ENCODE measurements at regions not wholly inside any gene's neighbourhood (a gene's known extent, or its start where the extent isn't known, plus 50 kb on each side); places are given as distances from the start of the nearest gene placed in this dataset.
A peak's percentile ranks its signal among the peaks of the same experiment; 100 is the strongest.

DNA sequence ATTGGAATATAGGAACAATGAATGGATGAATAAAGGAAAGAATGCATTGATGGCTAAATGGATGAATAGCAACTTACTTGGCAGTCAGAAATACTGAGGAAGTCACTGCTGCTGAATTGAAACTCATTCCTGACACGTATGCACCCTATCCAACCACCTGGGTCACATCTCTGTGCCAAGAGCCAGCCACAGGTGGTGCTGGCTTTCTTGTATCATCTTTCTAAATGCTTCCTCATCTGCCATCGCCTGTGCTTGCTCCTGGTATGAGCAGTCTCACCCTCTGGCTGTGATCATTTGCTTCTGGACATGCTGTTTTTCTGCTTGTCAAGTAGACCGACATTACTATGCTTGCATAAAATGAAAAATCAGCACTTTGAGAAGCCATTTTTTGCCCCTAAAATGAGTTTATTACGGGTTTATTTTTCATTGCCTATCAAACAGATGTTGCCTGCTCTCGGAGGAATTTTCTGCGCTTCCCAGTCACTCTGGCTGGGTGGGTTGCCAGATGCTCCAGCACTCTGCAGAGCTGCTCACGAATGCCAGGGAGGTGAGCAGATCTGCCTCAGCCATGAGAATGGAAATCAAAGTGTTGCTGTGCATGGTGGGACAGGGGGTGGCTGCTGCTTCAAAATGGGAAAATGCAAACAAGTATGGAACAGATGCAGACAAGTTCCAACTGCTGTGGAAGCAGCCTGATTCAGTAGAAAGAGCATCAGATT lies 1349.6 kb upstream of the CDH8 start:
- H3K27ac ChIP-seq (ENCODE audit: low read length): no peak overlapping the region
- no peaks in the 10 kb centered on the region for H3K36me3 ChIP-seq (ENCODE audit: insufficient read depth, low read length)
- H4K20me1 ChIP-seq (ENCODE audit: insufficient read depth, low read depth, low read length): no peaks in the 10 kb centered on the region
- H3K9ac ChIP-seq (ENCODE audit: low read length): no peak overlapping the region
- DNase-seq: no peak
- no peaks in the 10 kb centered on the region for H3K27me3 ChIP-seq (ENCODE audit: low read length)
- H3K4me3 ChIP-seq (ENCODE audit: low read length): no peak overlapping the region
- no peaks in the 10 kb centered on the region for H3K79me2 ChIP-seq (ENCODE audit: low read length)
- H3K4me2 ChIP-seq (ENCODE audit: low read depth, low read length, poor library complexity, severe bottlenecking): no peak overlapping the region
- H3K9me3 ChIP-seq (ENCODE audit: low read length): no peaks in the 10 kb centered on the region
- H3K9me2 ChIP-seq (replicated peaks; ENCODE audit: insufficient read depth, low read length): no peaks in the 10 kb centered on the region
- H3K4me1 ChIP-seq (ENCODE audit: low read length): no peaks in the 10 kb centered on the region
- no peak overlapping the region for H2AFZ ChIP-seq (ENCODE audit: low read length)

DNA sequence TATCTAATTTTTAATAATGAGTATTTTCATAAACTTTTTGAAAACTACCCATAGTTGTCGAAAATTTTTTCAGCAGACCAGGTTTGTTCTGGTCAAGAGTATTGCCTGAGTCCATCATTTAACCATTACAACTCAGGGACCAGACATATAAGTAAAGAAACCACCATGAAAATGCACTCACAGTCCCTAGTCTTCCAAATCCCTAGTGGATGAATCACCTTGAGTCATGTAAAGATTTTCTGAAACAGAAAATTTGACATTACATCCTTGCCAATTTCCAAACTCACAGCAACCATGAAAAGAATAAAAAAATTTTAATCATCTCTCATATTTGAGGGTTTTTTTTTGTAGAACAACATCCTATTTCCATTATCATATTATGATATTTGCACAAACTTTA lies 1337.5 kb upstream of the CDH8 start:
- H3K4me1 ChIP-seq (ENCODE audit: low read length): no peaks in the 10 kb centered on the region
- no peaks in the 10 kb centered on the region for H3K79me2 ChIP-seq (ENCODE audit: low read length)
- no peaks in the 10 kb centered on the region for H4K20me1 ChIP-seq (ENCODE audit: insufficient read depth, low read depth, low read length)
- DNase-seq: no peak
- no peaks in the 10 kb centered on the region for H3K9me3 ChIP-seq (ENCODE audit: low read length)
- no peaks in the 10 kb centered on the region for H3K36me3 ChIP-seq (ENCODE audit: insufficient read depth, low read length)
- no peak overlapping the region for H3K27ac ChIP-seq (ENCODE audit: low read length)
- H3K4me2 ChIP-seq (ENCODE audit: low read depth, low read length, poor library complexity, severe bottlenecking): no peak overlapping the region
- H3K4me3 ChIP-seq (ENCODE audit: low read length): no peak overlapping the region
- H2AFZ ChIP-seq (ENCODE audit: low read length): no peak overlapping the region
- H3K27me3 ChIP-seq (ENCODE audit: low read length): no peaks in the 10 kb centered on the region
- no peaks in the 10 kb centered on the region for H3K9me2 ChIP-seq (replicated peaks; ENCODE audit: insufficient read depth, low read length)
- H3K9ac ChIP-seq (ENCODE audit: low read length): no peak overlapping the region

GRCh38 chr16:63372815-63373214 lies 1336.6 kb upstream of the CDH8 start:
- Histone ChIP-seq H3K9me3 (ENCODE audit: low read length) (no peaks in the 10 kb centered on the region), H3K9me2 (replicated peaks; ENCODE audit: insufficient read depth, low read length) (no peaks in the 10 kb centered on the region), H3K4me2 (ENCODE audit: low read depth, low read length, poor library complexity, severe bottlenecking) (no peak overlapping the region), H3K4me1 (ENCODE audit: low read length) (no peaks in the 10 kb centered on the region), H3K9ac (ENCODE audit: low read length) (no peak overlapping the region), H3K27ac (ENCODE audit: low read length) (no peak overlapping the region), H3K36me3 (ENCODE audit: insufficient read depth, low read length) (no peaks in the 10 kb centered on the region), H3K27me3 (ENCODE audit: low read length) (no peaks in the 10 kb centered on the region), H3K4me3 (ENCODE audit: low read length) (no peak overlapping the region), H4K20me1 (ENCODE audit: insufficient read depth, low read depth, low read length) (no peaks in the 10 kb centered on the region), H2AFZ (ENCODE audit: low read length) (no peak overlapping the region), H3K79me2 (ENCODE audit: low read length) (no peaks in the 10 kb centered on the region)
- no peak for DNase-seq

DNA sequence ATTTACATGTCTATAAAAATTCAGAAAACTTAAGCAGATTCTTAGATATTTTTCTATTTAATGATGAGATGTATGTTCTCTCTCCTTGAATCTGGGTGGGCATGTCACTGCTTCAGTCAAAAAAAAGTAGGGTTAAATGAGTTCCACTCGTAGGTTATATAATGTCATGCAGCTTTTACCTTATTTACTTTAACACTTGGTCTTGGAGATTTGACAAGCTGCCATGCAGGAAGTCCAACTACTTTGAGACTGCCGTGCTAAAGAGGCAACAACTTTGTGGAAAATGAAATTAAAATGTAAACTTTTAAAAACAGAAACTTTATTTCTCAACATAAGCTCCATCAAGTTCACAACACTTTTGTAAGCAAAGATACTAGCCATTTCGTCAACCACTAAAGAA lies 1336.0 kb upstream of the CDH8 start:
- H3K9me3 ChIP-seq (ENCODE audit: low read length): no peaks in the 10 kb centered on the region
- no peaks in the 10 kb centered on the region for H3K36me3 ChIP-seq (ENCODE audit: insufficient read depth, low read length)
- no peak overlapping the region for H3K27ac ChIP-seq (ENCODE audit: low read length)
- no peaks in the 10 kb centered on the region for H3K27me3 ChIP-seq (ENCODE audit: low read length)
- H3K9me2 ChIP-seq (replicated peaks; ENCODE audit: insufficient read depth, low read length): no peaks in the 10 kb centered on the region
- H3K4me1 ChIP-seq (ENCODE audit: low read length): no peaks in the 10 kb centered on the region
- no peaks in the 10 kb centered on the region for H3K79me2 ChIP-seq (ENCODE audit: low read length)
- H2AFZ ChIP-seq (ENCODE audit: low read length): no peak overlapping the region
- DNase-seq: no peak
- H3K4me2 ChIP-seq (ENCODE audit: low read depth, low read length, poor library complexity, severe bottlenecking): no peak overlapping the region
- no peaks in the 10 kb centered on the region for H4K20me1 ChIP-seq (ENCODE audit: insufficient read depth, low read depth, low read length)
- no peak overlapping the region for H3K9ac ChIP-seq (ENCODE audit: low read length)
- no peak overlapping the region for H3K4me3 ChIP-seq (ENCODE audit: low read length)

- Histone ChIP-seq H3K36me3 (ENCODE audit: insufficient read depth, low read length) (no peaks in the 10 kb centered on the region), H3K27me3 (ENCODE audit: low read length) (no peaks in the 10 kb centered on the region), H3K4me2 (ENCODE audit: low read depth, low read length, poor library complexity, severe bottlenecking) (no peak overlapping the region), H3K27ac (ENCODE audit: low read length) (no peak overlapping the region), H3K9ac (ENCODE audit: low read length) (no peak overlapping the region), H4K20me1 (ENCODE audit: insufficient read depth, low read depth, low read length) (no peaks in the 10 kb centered on the region), H3K79me2 (ENCODE audit: low read length) (no peaks in the 10 kb centered on the region), H3K9me3 (ENCODE audit: low read length) (no peaks in the 10 kb centered on the region), H3K4me3 (ENCODE audit: low read length) (no peak overlapping the region), H3K4me1 (ENCODE audit: low read length) (no peaks in the 10 kb centered on the region), H2AFZ (ENCODE audit: low read length) (no peak overlapping the region), H3K9me2 (replicated peaks; ENCODE audit: insufficient read depth, low read length) (no peaks in the 10 kb centered on the region)
- DNase-seq: no peak
Observed at GRCh38 chr16:63365649-63366304, 1329.5 kb upstream of the CDH8 start.

DNA sequence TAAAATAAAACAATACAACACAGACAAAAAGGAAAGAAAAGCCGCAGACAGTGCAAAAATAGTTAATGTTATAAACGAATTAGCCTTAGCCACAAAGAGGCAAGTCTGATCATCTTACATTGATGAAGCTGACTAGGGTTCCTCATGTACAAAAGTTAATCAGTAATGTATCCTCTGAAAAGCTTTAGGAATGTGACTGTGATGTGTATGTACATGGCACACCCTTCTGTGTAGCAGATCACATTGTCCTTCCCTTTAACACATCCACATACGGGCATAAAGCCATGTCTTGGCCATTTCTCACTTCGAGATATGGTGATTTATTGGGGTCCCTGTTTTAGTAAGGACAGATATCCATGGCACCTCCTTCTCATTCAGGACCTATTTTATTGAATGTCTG lies 1327.5 kb upstream of the CDH8 start:
- Histone ChIP-seq H3K9ac (ENCODE audit: low read length) (no peak overlapping the region), H4K20me1 (ENCODE audit: insufficient read depth, low read depth, low read length) (no peaks in the 10 kb centered on the region), H3K27me3 (ENCODE audit: low read length) (no peaks in the 10 kb centered on the region), H3K4me1 (ENCODE audit: low read length) (no peaks in the 10 kb centered on the region), H3K4me2 (ENCODE audit: low read depth, low read length, poor library complexity, severe bottlenecking) (no peak overlapping the region), H3K27ac (ENCODE audit: low read length) (no peak overlapping the region), H3K36me3 (ENCODE audit: insufficient read depth, low read length) (no peaks in the 10 kb centered on the region), H2AFZ (ENCODE audit: low read length) (no peak overlapping the region), H3K9me2 (replicated peaks; ENCODE audit: insufficient read depth, low read length) (no peaks in the 10 kb centered on the region), H3K4me3 (ENCODE audit: low read length) (no peak overlapping the region), H3K79me2 (ENCODE audit: low read length) (no peaks in the 10 kb centered on the region), H3K9me3 (ENCODE audit: low read length) (no peaks in the 10 kb centered on the region)
- no peak for DNase-seq

GRCh38 chr16:63361032-63361624 lies 1324.9 kb upstream of the CDH8 start:
- DNase-seq: peak; percentile 80
- no peak overlapping the region for H3K4me3 ChIP-seq (ENCODE audit: low read length)
- H2AFZ ChIP-seq (ENCODE audit: low read length): no peak overlapping the region
- H3K27me3 ChIP-seq (ENCODE audit: low read length): no peaks in the 10 kb centered on the region
- no peaks in the 10 kb centered on the region for H3K36me3 ChIP-seq (ENCODE audit: insufficient read depth, low read length)
- no peak overlapping the region for H3K27ac ChIP-seq (ENCODE audit: low read length)
- H3K9me3 ChIP-seq (ENCODE audit: low read length): no peaks in the 10 kb centered on the region
- H3K9me2 ChIP-seq (replicated peaks; ENCODE audit: insufficient read depth, low read length): no peaks in the 10 kb centered on the region
- H3K79me2 ChIP-seq (ENCODE audit: low read length): no peaks in the 10 kb centered on the region
- no peaks in the 10 kb centered on the region for H4K20me1 ChIP-seq (ENCODE audit: insufficient read depth, low read depth, low read length)
- H3K4me1 ChIP-seq (ENCODE audit: low read length): no peaks in the 10 kb centered on the region
- no peak overlapping the region for H3K4me2 ChIP-seq (ENCODE audit: low read depth, low read length, poor library complexity, severe bottlenecking)
- H3K9ac ChIP-seq (ENCODE audit: low read length): no peak overlapping the region

DNA sequence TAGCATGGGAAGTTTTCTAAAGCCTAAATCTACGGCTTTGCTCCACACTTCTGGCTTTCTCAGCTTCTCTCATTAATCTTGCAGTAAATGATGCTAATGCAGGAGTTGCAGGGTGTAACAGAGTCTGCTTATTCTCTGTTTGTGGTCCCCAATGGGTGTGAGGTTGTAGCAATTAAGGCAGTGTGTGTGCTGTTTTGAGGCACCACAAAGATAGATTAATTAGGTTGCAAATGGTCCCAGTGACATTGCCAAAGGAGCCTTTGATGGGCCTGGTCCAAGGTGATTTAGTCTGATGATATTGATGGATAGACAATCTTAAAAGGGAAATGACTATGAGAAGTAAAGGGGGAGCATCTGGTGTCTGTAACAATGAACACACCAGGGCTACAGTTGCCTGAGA lies 1313.7 kb upstream of the CDH8 start:
- Histone ChIP-seq H3K4me2 (ENCODE audit: low read depth, low read length, poor library complexity, severe bottlenecking) (no peak overlapping the region), H3K79me2 (ENCODE audit: low read length) (no peaks in the 10 kb centered on the region), H3K36me3 (ENCODE audit: insufficient read depth, low read length) (no peaks in the 10 kb centered on the region), H3K4me3 (ENCODE audit: low read length) (no peak overlapping the region), H3K27me3 (ENCODE audit: low read length) (no peaks in the 10 kb centered on the region), H3K9me2 (replicated peaks; ENCODE audit: insufficient read depth, low read length) (no peaks in the 10 kb centered on the region), H3K9ac (ENCODE audit: low read length) (no peak overlapping the region), H3K27ac (ENCODE audit: low read length) (no peak overlapping the region), H3K9me3 (ENCODE audit: low read length) (no peaks in the 10 kb centered on the region), H3K4me1 (ENCODE audit: low read length) (no peaks in the 10 kb centered on the region), H2AFZ (ENCODE audit: low read length) (no peak overlapping the region), H4K20me1 (ENCODE audit: insufficient read depth, low read depth, low read length) (no peaks in the 10 kb centered on the region)
- DNase-seq: no peak

All from Karpas-422 (cell line).